ENCODE measurements at regions not wholly inside any gene's neighbourhood (a gene's known extent, or its start where the extent isn't known, plus 50 kb on each side); places are given as distances from the start of the nearest gene placed in this dataset.

DNA sequence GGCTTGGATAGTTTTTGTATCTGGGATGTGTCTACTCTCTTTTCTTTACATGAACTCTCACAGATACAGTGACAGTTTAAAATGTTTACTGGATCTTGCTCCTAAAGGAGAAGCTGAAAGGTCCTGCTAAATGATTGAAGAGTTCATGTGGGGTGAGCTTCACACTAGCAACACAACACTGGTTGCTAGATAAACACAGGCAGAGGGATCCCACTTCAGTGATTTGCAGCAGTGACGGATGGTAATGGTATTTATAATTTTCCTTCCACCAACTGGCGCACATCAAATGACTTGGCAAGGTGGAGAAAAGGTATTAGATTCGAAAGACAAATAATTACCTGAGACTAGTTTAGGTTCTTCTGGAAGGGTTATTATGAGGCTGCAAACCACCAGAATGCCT lies 270.2 kb downstream of the TBX15 start:
- Histone ChIP-seq H3K4me1 (ENCODE audit: insufficient read depth, low read length, poor library complexity, severe bottlenecking) (no peaks in the 10 kb centered on the region), H4K20me1 (ENCODE audit: insufficient read depth, low read length) (no peaks in the 10 kb centered on the region), H3K36me3 (ENCODE audit: insufficient read depth, low read length) (no peaks in the 10 kb centered on the region), H3K4me3 (ENCODE audit: low read depth, low read length, poor library complexity, severe bottlenecking) (no peak overlapping the region), H2AFZ (ENCODE audit: low read length) (no peak overlapping the region), H3K9me3 (ENCODE audit: low read length) (no peaks in the 10 kb centered on the region), H3K9me2 (ENCODE audit: insufficient read depth, low read length) (no peaks in the 10 kb centered on the region), H3K27ac (ENCODE audit: low read depth, low read length, poor library complexity, severe bottlenecking) (no peak overlapping the region), H3K4me2 (ENCODE audit: low read length) (no peak overlapping the region), H3K79me2 (ENCODE audit: insufficient read depth, low read depth, low read length) (no peaks in the 10 kb centered on the region)
- TF ChIP-seq, protein P1, sequence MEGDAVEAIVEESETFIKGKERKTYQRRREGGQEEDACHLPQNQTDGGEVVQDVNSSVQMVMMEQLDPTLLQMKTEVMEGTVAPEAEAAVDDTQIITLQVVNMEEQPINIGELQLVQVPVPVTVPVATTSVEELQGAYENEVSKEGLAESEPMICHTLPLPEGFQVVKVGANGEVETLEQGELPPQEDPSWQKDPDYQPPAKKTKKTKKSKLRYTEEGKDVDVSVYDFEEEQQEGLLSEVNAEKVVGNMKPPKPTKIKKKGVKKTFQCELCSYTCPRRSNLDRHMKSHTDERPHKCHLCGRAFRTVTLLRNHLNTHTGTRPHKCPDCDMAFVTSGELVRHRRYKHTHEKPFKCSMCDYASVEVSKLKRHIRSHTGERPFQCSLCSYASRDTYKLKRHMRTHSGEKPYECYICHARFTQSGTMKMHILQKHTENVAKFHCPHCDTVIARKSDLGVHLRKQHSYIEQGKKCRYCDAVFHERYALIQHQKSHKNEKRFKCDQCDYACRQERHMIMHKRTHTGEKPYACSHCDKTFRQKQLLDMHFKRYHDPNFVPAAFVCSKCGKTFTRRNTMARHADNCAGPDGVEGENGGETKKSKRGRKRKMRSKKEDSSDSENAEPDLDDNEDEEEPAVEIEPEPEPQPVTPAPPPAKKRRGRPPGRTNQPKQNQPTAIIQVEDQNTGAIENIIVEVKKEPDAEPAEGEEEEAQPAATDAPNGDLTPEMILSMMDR (conservative IDR thresholded peaks at IDR 0.05; ENCODE audit: low read length): no peak
- TF ChIP-seq EZH2phosphoT487 (IDR thresholded peaks at IDR 0.05; ENCODE audit: borderline replicate concordance, low read depth, low read length): no peak
- intact Hi-C loops (cut with micrococcal nuclease; ENCODE audit: unreplicated experiment): no loop called here
- BruUV-seq (replicated peaks): no TSS peak
- ChIA-PET POLR2A (no interaction called here), CTCF (ENCODE audit: unreplicated experiment) (no interaction called here)
- no peak for DNase-seq (ENCODE audit: low spot score)

DNA sequence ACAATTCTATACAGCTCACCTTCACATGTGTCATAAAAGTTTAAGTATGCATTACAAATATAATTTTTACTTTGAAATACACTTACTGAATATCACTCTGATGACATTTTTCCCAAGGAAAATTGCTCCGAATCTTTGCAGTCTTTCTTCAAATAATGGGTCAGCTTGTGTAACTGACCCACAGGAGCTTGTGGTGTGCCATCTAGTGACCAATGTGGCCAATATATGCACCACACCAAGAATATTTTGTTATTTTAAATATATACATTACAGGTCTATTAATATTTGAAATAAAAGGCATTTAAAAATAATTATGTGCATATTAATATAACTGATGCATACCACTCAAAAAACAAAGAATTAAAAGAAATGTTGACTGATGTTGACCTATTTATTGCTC lies 271.4 kb downstream of the TBX15 start:
- intact Hi-C loops (cut with micrococcal nuclease; ENCODE audit: unreplicated experiment): no loop called here
- TF ChIP-seq EZH2phosphoT487 (IDR thresholded peaks at IDR 0.05; ENCODE audit: borderline replicate concordance, low read depth, low read length): no peak
- TF ChIP-seq, protein P1 (conservative IDR thresholded peaks at IDR 0.05; ENCODE audit: low read length): no peak
- no peaks in the 10 kb centered on the region for H3K36me3 ChIP-seq (ENCODE audit: insufficient read depth, low read length)
- CTCF ChIA-PET (ENCODE audit: unreplicated experiment): no interaction called here
- no peak overlapping the region for H3K4me3 ChIP-seq (ENCODE audit: low read depth, low read length, poor library complexity, severe bottlenecking)
- H3K4me2 ChIP-seq (ENCODE audit: low read length): no peak overlapping the region
- no TSS peak for BruUV-seq (replicated peaks)
- POLR2A ChIA-PET: no interaction called here
- DNase-seq (ENCODE audit: low spot score): no peak
- H3K27ac ChIP-seq (ENCODE audit: low read depth, low read length, poor library complexity, severe bottlenecking): no peak overlapping the region
- no peak overlapping the region for H2AFZ ChIP-seq (ENCODE audit: low read length)
- no peaks in the 10 kb centered on the region for H3K4me1 ChIP-seq (ENCODE audit: insufficient read depth, low read length, poor library complexity, severe bottlenecking)
- H3K79me2 ChIP-seq (ENCODE audit: insufficient read depth, low read depth, low read length): no peaks in the 10 kb centered on the region
- H4K20me1 ChIP-seq (ENCODE audit: insufficient read depth, low read length): no peaks in the 10 kb centered on the region
- H3K9me3 ChIP-seq (ENCODE audit: low read length): no peaks in the 10 kb centered on the region
- H3K9me2 ChIP-seq (ENCODE audit: insufficient read depth, low read length): no peaks in the 10 kb centered on the region

DNA sequence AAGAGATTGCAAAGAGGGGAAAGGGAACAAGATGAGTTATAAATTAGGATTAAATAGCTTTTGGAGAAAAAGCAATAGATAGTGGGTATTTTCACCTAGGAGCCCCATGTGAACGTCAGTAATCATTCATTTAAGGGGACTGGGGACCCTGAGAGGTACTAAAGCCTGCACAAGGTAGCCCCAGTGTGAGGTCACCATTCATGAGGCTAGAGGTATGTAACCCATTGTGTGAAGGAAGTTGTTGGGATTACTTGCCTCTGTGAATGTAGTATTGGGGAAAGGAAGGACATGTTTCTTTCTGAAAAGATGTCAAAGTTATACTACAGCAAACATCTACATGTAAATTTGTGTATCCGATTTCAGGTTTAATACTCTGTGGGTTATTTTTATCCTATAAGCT lies 276.8 kb downstream of the TBX15 start:
- no peak overlapping the region for H3K4me2 ChIP-seq (ENCODE audit: low read length)
- DNase-seq (ENCODE audit: low spot score): no peak
- no peaks in the 10 kb centered on the region for H3K9me2 ChIP-seq (ENCODE audit: insufficient read depth, low read length)
- POLR2A ChIA-PET: no interaction called here
- no peak overlapping the region for H3K4me3 ChIP-seq (ENCODE audit: low read depth, low read length, poor library complexity, severe bottlenecking)
- no peaks in the 10 kb centered on the region for H3K79me2 ChIP-seq (ENCODE audit: insufficient read depth, low read depth, low read length)
- intact Hi-C loops (cut with micrococcal nuclease; ENCODE audit: unreplicated experiment): no loop called here
- CTCF ChIA-PET (ENCODE audit: unreplicated experiment): no interaction called here
- no peaks in the 10 kb centered on the region for H3K4me1 ChIP-seq (ENCODE audit: insufficient read depth, low read length, poor library complexity, severe bottlenecking)
- no peaks in the 10 kb centered on the region for H4K20me1 ChIP-seq (ENCODE audit: insufficient read depth, low read length)
- no peak for TF ChIP-seq EZH2phosphoT487 (IDR thresholded peaks at IDR 0.05; ENCODE audit: borderline replicate concordance, low read depth, low read length)
- TF ChIP-seq, protein P1 (conservative IDR thresholded peaks at IDR 0.05; ENCODE audit: low read length): no peak
- H3K36me3 ChIP-seq (ENCODE audit: insufficient read depth, low read length): no peaks in the 10 kb centered on the region
- no TSS peak for BruUV-seq (replicated peaks)
- H3K27ac ChIP-seq (ENCODE audit: low read depth, low read length, poor library complexity, severe bottlenecking): no peak overlapping the region
- H3K9me3 ChIP-seq (ENCODE audit: low read length): no peaks in the 10 kb centered on the region
- H2AFZ ChIP-seq (ENCODE audit: low read length): no peak overlapping the region

Data from OCI-LY7 (cell line).